ENCODE measurements at regions not wholly inside any gene's neighbourhood (a gene's known extent, or its start where the extent isn't known, plus 50 kb on each side); places are given as distances from the start of the nearest gene placed in this dataset.
"Not testable (repeated sequence)": the region's sequence is repeated elsewhere in the genome, so short reads cannot be mapped to it uniquely, and the experiment has no call there.

DNA sequence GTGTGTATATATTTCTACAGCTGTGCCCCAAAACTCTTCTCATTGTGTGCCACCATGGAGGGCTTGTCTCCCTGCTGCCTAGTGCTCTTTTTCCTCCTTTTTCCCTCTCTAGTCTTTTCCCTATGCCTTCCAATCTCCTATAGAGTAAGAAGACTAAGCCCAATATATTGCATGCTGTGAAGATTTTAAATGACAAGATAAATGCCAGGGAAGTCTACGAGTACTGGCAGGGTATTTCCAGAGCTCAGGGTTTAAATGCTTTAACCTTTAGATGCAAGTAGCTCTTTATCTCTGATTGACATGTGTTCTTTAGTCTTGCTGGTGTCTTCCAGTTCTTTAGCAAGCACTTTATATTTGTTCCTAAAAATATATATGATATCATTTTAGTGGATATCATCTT is 200.7 kb downstream of the SLITRK1 start:
- H3K27ac ChIP-seq (ENCODE audit: low read length), result no peak overlapping the region
- no peaks in the 10 kb centered on the region for H3K36me3 ChIP-seq (ENCODE audit: control insufficient read depth, insufficient read depth, low read length)
- WGBS (ENCODE audit: insufficient coverage, low lambda C conversion rate), result 100% methylated on average over 1 of the region's 1 CpG
- H3K9me3 ChIP-seq (ENCODE audit: control insufficient read depth, low read depth, low read length), result no peaks in the 10 kb centered on the region
- no peak overlapping the region for H3K4me3 ChIP-seq (ENCODE audit: low read length)
- DNase-seq, result no peak
- no peaks in the 10 kb centered on the region for H3K27me3 ChIP-seq (ENCODE audit: control insufficient read depth, insufficient read depth, low read length)
- no peaks in the 10 kb centered on the region for H3K4me1 ChIP-seq (ENCODE audit: control insufficient read depth, insufficient read depth, low read length)

DNA sequence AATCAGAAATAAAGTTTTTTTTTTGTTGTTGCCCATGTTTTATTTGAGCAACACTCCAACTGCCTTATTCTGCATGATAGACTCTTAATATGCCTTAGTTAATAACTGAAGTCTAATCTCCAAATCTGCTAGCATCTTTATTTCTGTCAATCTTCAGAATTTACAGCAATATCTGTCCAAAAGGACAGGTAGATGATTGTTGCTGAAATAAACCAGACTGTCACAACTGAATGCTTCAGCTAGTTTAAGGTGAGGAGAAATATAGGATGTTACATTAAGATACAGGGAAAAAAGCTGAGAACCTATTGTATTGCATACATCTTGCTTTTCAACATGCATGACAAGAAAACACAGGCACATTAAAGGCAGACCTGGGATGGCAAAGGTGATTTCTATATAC is 204.3 kb downstream of the SLITRK1 start:
- Histone ChIP-seq H3K9me3 (ENCODE audit: control insufficient read depth, low read depth, low read length) (no peaks in the 10 kb centered on the region), H3K4me3 (ENCODE audit: low read length) (no peak overlapping the region), H3K27ac (ENCODE audit: low read length) (no peak overlapping the region), H3K27me3 (ENCODE audit: control insufficient read depth, insufficient read depth, low read length) (no peaks in the 10 kb centered on the region), H3K4me1 (ENCODE audit: control insufficient read depth, insufficient read depth, low read length) (no peaks in the 10 kb centered on the region), H3K36me3 (ENCODE audit: control insufficient read depth, insufficient read depth, low read length) (no peaks in the 10 kb centered on the region)
- DNase-seq, result no peak

DNA sequence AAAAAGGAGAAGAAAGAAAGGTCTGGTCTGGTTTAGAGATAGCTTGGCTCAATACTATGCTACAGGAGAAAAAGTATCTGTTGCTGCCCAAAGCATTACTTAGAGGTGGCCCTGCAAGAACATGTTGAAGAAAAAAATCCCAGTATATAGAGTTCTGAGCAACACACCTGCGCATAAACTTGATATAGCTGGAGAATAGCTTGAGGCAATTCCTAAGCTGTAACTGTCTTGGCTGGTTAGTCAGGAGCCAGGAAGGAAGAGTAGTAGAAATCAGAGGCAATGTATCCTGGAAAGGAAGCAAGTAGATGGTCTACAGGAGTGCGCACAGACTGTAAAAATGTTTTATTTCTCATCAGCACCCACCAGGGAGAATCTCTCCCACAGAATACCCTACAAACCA is 209.7 kb downstream of the SLITRK1 start:
- no peaks in the 10 kb centered on the region for H3K9me3 ChIP-seq (ENCODE audit: control insufficient read depth, low read depth, low read length)
- H3K27ac ChIP-seq (ENCODE audit: low read length), result no peak overlapping the region
- WGBS (ENCODE audit: insufficient coverage, low lambda C conversion rate), result 100% methylated on average over 1 of the region's 2 CpGs
- DNase-seq, result no peak
- no peak overlapping the region for H3K4me3 ChIP-seq (ENCODE audit: low read length)
- H3K27me3 ChIP-seq (ENCODE audit: control insufficient read depth, insufficient read depth, low read length), result no peaks in the 10 kb centered on the region
- H3K4me1 ChIP-seq (ENCODE audit: control insufficient read depth, insufficient read depth, low read length), result no peaks in the 10 kb centered on the region
- H3K36me3 ChIP-seq (ENCODE audit: control insufficient read depth, insufficient read depth, low read length), result no peaks in the 10 kb centered on the region

DNA sequence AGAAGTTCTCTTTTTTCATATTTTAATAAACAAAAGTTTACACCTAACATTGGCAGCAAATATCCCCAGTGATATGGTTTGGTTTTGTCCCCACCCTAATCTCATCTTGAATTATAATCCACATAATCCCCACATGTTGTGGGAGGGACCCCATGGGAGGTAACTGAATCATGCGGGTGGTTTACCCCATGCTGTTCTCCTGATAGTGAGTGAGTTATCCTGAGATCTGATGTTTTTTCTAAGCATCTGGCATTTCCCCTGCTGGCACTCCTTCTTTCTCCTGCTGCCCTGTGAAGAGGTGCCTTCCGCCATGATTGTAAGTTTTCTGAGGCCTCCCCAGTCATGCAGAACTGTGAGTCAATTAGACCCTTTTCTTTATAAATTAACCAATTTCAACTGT is 214.7 kb downstream of the SLITRK1 start:
- DNase-seq, result no peak
- Histone ChIP-seq H3K9me3 (ENCODE audit: control insufficient read depth, low read depth, low read length) (no peaks in the 10 kb centered on the region), H3K27ac (ENCODE audit: low read length) (no peak overlapping the region), H3K27me3 (ENCODE audit: control insufficient read depth, insufficient read depth, low read length) (no peaks in the 10 kb centered on the region), H3K4me1 (ENCODE audit: control insufficient read depth, insufficient read depth, low read length) (no peaks in the 10 kb centered on the region), H3K4me3 (ENCODE audit: low read length) (no peak overlapping the region), H3K36me3 (ENCODE audit: control insufficient read depth, insufficient read depth, low read length) (no peaks in the 10 kb centered on the region)
- no CpG with 5 or more reads among the region's 2 CpGs for WGBS (ENCODE audit: insufficient coverage, low lambda C conversion rate)

GRCh38 chr13:83666141-83666540 is 216.1 kb downstream of the SLITRK1 start:
- H3K9me3 ChIP-seq (ENCODE audit: control insufficient read depth, low read depth, low read length), result no peaks in the 10 kb centered on the region

DNA sequence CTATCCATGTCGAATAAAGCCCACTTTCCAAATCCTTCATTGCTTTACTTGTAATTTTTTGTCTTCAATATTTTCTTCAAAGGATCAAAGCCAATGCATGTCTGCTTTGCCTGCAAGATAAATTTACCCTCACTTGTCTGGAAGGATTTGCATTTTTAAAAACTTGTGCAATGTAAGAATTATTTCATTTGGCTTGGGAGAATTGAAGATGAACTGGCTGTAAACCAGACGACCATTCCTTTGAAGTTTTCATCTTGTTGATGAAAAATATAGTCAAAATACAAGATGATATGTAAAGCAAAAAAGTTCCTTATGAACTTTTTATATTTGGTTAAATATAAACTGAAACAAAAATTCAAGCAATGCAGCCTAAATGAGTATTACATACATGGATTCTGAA is 225.0 kb downstream of the SLITRK1 start:
- H3K4me1 ChIP-seq (ENCODE audit: control insufficient read depth, insufficient read depth, low read length), result no peaks in the 10 kb centered on the region
- WGBS (ENCODE audit: insufficient coverage, low lambda C conversion rate), result 72% methylated on average over 2 of the region's 2 CpGs
- no peak for DNase-seq
- no peaks in the 10 kb centered on the region for H3K9me3 ChIP-seq (ENCODE audit: control insufficient read depth, low read depth, low read length)
- no peaks in the 10 kb centered on the region for H3K27me3 ChIP-seq (ENCODE audit: control insufficient read depth, insufficient read depth, low read length)
- no peak overlapping the region for H3K27ac ChIP-seq (ENCODE audit: low read length)
- H3K36me3 ChIP-seq (ENCODE audit: control insufficient read depth, insufficient read depth, low read length), result no peaks in the 10 kb centered on the region
- no peak overlapping the region for H3K4me3 ChIP-seq (ENCODE audit: low read length)

More at GRCh38 chr13:83666141-83666540, 216.1 kb downstream of the SLITRK1 start:
- no peaks in the 10 kb centered on the region for H3K4me1 ChIP-seq (ENCODE audit: control insufficient read depth, insufficient read depth, low read length)
- no peak overlapping the region for H3K4me3 ChIP-seq (ENCODE audit: low read length)
- DNase-seq, result no peak
- no peaks in the 10 kb centered on the region for H3K27me3 ChIP-seq (ENCODE audit: control insufficient read depth, insufficient read depth, low read length)
- no peaks in the 10 kb centered on the region for H3K36me3 ChIP-seq (ENCODE audit: control insufficient read depth, insufficient read depth, low read length)
- WGBS (ENCODE audit: insufficient coverage, low lambda C conversion rate), result 100% methylated on average over 1 of the region's 1 CpG
- H3K27ac ChIP-seq (ENCODE audit: low read length), result no peak overlapping the region

DNA sequence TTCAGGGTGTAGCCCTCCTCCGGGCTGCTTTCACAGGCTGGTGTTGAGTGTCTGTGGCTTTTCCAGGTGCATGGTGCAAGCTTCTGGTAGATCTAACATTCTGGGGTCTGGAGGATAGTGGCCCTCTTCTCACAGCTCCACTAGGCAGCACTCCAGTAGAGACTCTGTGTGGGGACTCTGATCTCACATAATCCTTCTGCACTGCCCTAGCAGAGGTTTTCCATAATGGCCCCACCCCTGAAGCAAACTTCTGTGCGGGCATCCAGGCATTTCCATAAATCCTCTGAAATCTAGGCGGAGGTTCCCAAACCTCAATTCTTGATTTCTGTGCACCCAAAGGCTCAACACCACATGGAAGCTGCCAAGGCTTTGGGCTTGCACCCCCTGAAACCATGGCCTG is 239.7 kb downstream of the SLITRK1 start:
- H3K27me3 ChIP-seq (ENCODE audit: control insufficient read depth, insufficient read depth, low read length); DNase-seq; H3K27ac ChIP-seq (ENCODE audit: low read length); H3K9me3 ChIP-seq (ENCODE audit: control insufficient read depth, low read depth, low read length); H3K36me3 ChIP-seq (ENCODE audit: control insufficient read depth, insufficient read depth, low read length); H3K4me1 ChIP-seq (ENCODE audit: control insufficient read depth, insufficient read depth, low read length); H3K4me3 ChIP-seq (ENCODE audit: low read length): not testable (repeated sequence)
- WGBS (ENCODE audit: insufficient coverage, low lambda C conversion rate), result no CpG with 5 or more reads among the region's 3 CpGs

DNA sequence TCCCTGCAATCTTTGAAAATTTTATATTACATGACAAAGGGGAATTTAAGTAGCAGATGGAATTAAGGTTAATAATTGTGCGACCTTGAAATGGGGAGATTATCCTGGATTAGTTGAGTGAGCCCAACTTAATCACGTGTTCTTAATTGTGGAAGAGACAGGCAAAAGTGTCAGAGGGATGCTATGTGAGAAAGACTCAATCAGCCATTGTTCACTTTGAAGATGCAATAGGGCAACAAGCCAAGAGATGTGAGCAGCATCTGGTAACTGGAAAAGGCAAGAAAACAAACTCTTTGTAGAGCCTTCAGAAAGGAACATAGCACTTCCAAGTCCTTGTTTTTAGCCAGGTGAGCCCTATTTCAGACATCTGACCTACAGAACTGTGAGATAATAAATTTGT is 247.7 kb downstream of the SLITRK1 start:
- Histone ChIP-seq H3K4me1 (ENCODE audit: control insufficient read depth, insufficient read depth, low read length) (no peaks in the 10 kb centered on the region), H3K36me3 (ENCODE audit: control insufficient read depth, insufficient read depth, low read length) (no peaks in the 10 kb centered on the region), H3K27ac (ENCODE audit: low read length) (no peak overlapping the region), H3K27me3 (ENCODE audit: control insufficient read depth, insufficient read depth, low read length) (no peaks in the 10 kb centered on the region), H3K4me3 (ENCODE audit: low read length) (no peak overlapping the region), H3K9me3 (ENCODE audit: control insufficient read depth, low read depth, low read length) (no peaks in the 10 kb centered on the region)
- WGBS (ENCODE audit: insufficient coverage, low lambda C conversion rate), result 100% methylated on average over 1 of the region's 2 CpGs
- no peak for DNase-seq

DNA sequence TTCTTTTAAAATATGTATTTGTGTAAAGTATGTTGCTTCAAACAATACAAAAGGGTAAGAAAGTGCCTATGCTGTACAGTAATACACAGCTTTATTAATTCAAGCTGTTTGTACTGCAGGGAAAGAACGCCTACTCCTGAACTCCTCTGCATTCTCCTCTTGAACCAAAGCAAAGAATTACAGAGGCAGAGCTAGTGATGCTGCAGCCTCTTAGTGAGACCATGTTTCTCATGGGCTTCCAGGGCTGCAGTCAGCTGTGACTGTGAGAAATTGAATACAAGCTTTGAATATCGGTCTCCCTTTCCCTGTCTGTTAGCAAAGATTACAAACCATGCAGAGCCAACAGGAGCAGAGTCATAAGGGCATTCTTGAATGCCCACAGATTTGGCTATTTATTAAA is 248.5 kb downstream of the SLITRK1 start:
- H3K9me3 ChIP-seq (ENCODE audit: control insufficient read depth, low read depth, low read length), result no peaks in the 10 kb centered on the region
- no peaks in the 10 kb centered on the region for H3K36me3 ChIP-seq (ENCODE audit: control insufficient read depth, insufficient read depth, low read length)
- no peaks in the 10 kb centered on the region for H3K4me1 ChIP-seq (ENCODE audit: control insufficient read depth, insufficient read depth, low read length)
- no peak for DNase-seq
- WGBS (ENCODE audit: insufficient coverage, low lambda C conversion rate), result no CpG with 5 or more reads among the region's 2 CpGs
- no peak overlapping the region for H3K4me3 ChIP-seq (ENCODE audit: low read length)
- H3K27me3 ChIP-seq (ENCODE audit: control insufficient read depth, insufficient read depth, low read length), result no peaks in the 10 kb centered on the region
- H3K27ac ChIP-seq (ENCODE audit: low read length), result no peak overlapping the region

DNA sequence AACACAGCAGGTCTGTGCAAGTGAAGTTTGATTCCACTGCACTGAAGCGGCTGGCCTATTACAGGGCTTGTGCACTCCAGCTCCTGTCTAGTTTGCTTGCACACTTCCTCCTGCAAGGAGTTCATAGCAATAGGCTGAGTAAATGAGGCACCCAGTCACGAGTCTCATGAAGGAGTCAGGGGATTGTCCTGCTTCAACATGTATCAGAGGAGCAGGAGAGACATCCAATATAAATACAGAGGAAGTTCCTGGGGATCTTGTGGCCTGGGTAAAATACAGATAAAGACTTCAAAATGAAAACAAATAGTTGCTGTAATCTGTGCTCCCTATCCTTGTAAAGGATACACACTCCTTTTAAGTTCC is 259.9 kb downstream of the SLITRK1 start:
- peaks cover 4% of the 10 kb centered on the region for H3K9me3 ChIP-seq (ENCODE audit: control insufficient read depth, low read depth, low read length)
- H3K4me1 ChIP-seq (ENCODE audit: control insufficient read depth, insufficient read depth, low read length), result no peaks in the 10 kb centered on the region
- no peaks in the 10 kb centered on the region for H3K36me3 ChIP-seq (ENCODE audit: control insufficient read depth, insufficient read depth, low read length)
- H3K27ac ChIP-seq (ENCODE audit: low read length), result no peak overlapping the region
- H3K4me3 ChIP-seq (ENCODE audit: low read length), result no peak overlapping the region
- H3K27me3 ChIP-seq (ENCODE audit: control insufficient read depth, insufficient read depth, low read length), result no peaks in the 10 kb centered on the region
- DNase-seq, result no peak
- WGBS (ENCODE audit: insufficient coverage, low lambda C conversion rate), result no CpG with 5 or more reads among the region's 2 CpGs

- 100% methylated on average over 2 of the region's 10 CpGs for WGBS (ENCODE audit: insufficient coverage, low lambda C conversion rate)
- Histone ChIP-seq H3K36me3 (ENCODE audit: control insufficient read depth, insufficient read depth, low read length) (no peaks in the 10 kb centered on the region), H3K9me3 (ENCODE audit: control insufficient read depth, low read depth, low read length) (peaks cover 4% of the 10 kb centered on the region), H3K27ac (ENCODE audit: low read length) (no peak overlapping the region), H3K27me3 (ENCODE audit: control insufficient read depth, insufficient read depth, low read length) (no peaks in the 10 kb centered on the region), H3K4me1 (ENCODE audit: control insufficient read depth, insufficient read depth, low read length) (no peaks in the 10 kb centered on the region), H3K4me3 (ENCODE audit: low read length) (no peak overlapping the region)
- DNase-seq, result no peak
These were observed 260.4 kb downstream of the SLITRK1 start for GRCh38 chr13:83621765-83622421.
